Urinary bladder (tissue), 3 donors: ENCODE measurements at regions not wholly inside any gene's neighbourhood (a gene's known extent, or its start where the extent isn't known, plus 50 kb on each side); places are given as distances from the start of the nearest gene placed in this dataset.

Experiments
- DNase-seq: peaks from one replicate; pipeline ENCODE4 v3.0.0-alpha.2; 2015; ENCODE audit errors: extremely low spot score
- H3K27ac ChIP-seq: one replicate; pipeline ENCODE4 v1.5.1; 2013; ENCODE audit warnings: low read depth, mild to moderate bottlenecking, moderate library complexity
- H3K36me3 ChIP-seq: one replicate; pipeline ENCODE4 v1.6.1; 2013; ENCODE audit warnings: mild to moderate bottlenecking, moderate library complexity; ENCODE audit not compliant: insufficient read depth
- H3K4me1 ChIP-seq: one replicate; pipeline ENCODE4 v1.6.1; 2013; ENCODE audit warnings: mild to moderate bottlenecking, moderate library complexity; ENCODE audit not compliant: insufficient read depth
- H3K4me3 ChIP-seq: one replicate; pipeline ENCODE4 v1.5.1; 2013; ENCODE audit warnings: low read depth, low read length
- WGBS: extraction: QIAGEN DNeasy Blood & Tissue Kit; methylation state at CpG from one replicate; pipeline ENCODE4 v1.1.7; 2013; 5-methylcytosine and 5-hydroxymethylcytosine counted together
- donor health status: healthy with polysubstance abuse.
- donor health status: healthy.

- H3K4me1 ChIP-seq = no peaks in the 10 kb centered on the region
- no peak overlapping the region for H3K27ac ChIP-seq
- WGBS = 88% methylated on average over 5 of the region's 5 CpGs
- no peaks in the 10 kb centered on the region for H3K36me3 ChIP-seq
- H3K4me3 ChIP-seq = no peak overlapping the region
- no peak for DNase-seq
Observed at GRCh38 chr5:54854883-54855581, 130.4 kb downstream of the ESM1 start.

- 50% methylated on average over 3 of the region's 3 CpGs for WGBS
- Histone ChIP-seq H3K4me1 (no peaks in the 10 kb centered on the region), H3K4me3 (no peak overlapping the region), H3K27ac (no peak overlapping the region), H3K36me3 (no peaks in the 10 kb centered on the region)
- no peak for DNase-seq
Observed at GRCh38 chr5:54852007-54852406, 133.4 kb downstream of the ESM1 start.

GRCh38 chr5:54851449-54851848 lies 133.9 kb downstream of the ESM1 start:
- Histone ChIP-seq H3K4me3 (no peak overlapping the region), H3K27ac (no peak overlapping the region), H3K36me3 (no peaks in the 10 kb centered on the region), H3K4me1 (no peaks in the 10 kb centered on the region)
- WGBS = 69% methylated on average over 4 of the region's 4 CpGs
- no peak for DNase-seq

GRCh38 chr5:54848581-54848980 lies 136.8 kb downstream of the ESM1 start:
- 77% methylated on average over 5 of the region's 5 CpGs for WGBS
- no peak overlapping the region for H3K4me3 ChIP-seq
- H3K36me3 ChIP-seq = no peaks in the 10 kb centered on the region
- H3K27ac ChIP-seq = no peak overlapping the region
- no peaks in the 10 kb centered on the region for H3K4me1 ChIP-seq
- DNase-seq = no peak

- WGBS = 57% methylated on average over 3 of the region's 3 CpGs
Observed at GRCh38 chr5:54845567-54845941, 139.8 kb downstream of the ESM1 start.

GRCh38 chr5:54844905-54845566 lies 140.4 kb downstream of the ESM1 start:
- H3K36me3 ChIP-seq = no peaks in the 10 kb centered on the region
- 27% methylated on average over 6 of the region's 6 CpGs for WGBS
- no peak overlapping the region for H3K27ac ChIP-seq
- DNase-seq = no peak
- H3K4me3 ChIP-seq = no peak overlapping the region
- H3K4me1 ChIP-seq = no peaks in the 10 kb centered on the region

More at GRCh38 chr5:54845567-54845941, 139.8 kb downstream of the ESM1 start:
- Histone ChIP-seq H3K27ac (no peak overlapping the region), H3K36me3 (no peaks in the 10 kb centered on the region), H3K4me1 (no peaks in the 10 kb centered on the region), H3K4me3 (no peak overlapping the region)
- no peak for DNase-seq

- H3K4me1 ChIP-seq = no peaks in the 10 kb centered on the region
- no peak overlapping the region for H3K27ac ChIP-seq
- no peak overlapping the region for H3K4me3 ChIP-seq
- H3K36me3 ChIP-seq = no peaks in the 10 kb centered on the region
- 75% methylated on average over 4 of the region's 4 CpGs for WGBS
- no peak for DNase-seq
Observed at GRCh38 chr5:54844266-54844665, 141.1 kb downstream of the ESM1 start.

- no peak for DNase-seq
- WGBS = 98% methylated on average over 1 of the region's 1 CpG
- H3K36me3 ChIP-seq = no peaks in the 10 kb centered on the region
- no peaks in the 10 kb centered on the region for H3K4me1 ChIP-seq
- no peak overlapping the region for H3K27ac ChIP-seq
- no peak overlapping the region for H3K4me3 ChIP-seq
Observed at GRCh38 chr5:54841481-54841880, 143.9 kb downstream of the ESM1 start.

- H3K27ac ChIP-seq = no peak overlapping the region
- 91% methylated on average over 1 of the region's 1 CpG for WGBS
- H3K4me1 ChIP-seq = no peaks in the 10 kb centered on the region
- no peaks in the 10 kb centered on the region for H3K36me3 ChIP-seq
- DNase-seq = no peak
- no peak overlapping the region for H3K4me3 ChIP-seq
Observed at GRCh38 chr5:54838843-54839242, 146.6 kb downstream of the ESM1 start.

GRCh38 chr5:54837981-54838380 lies 147.4 kb downstream of the ESM1 start:
- Histone ChIP-seq H3K27ac (no peak overlapping the region), H3K4me1 (no peaks in the 10 kb centered on the region), H3K4me3 (no peak overlapping the region), H3K36me3 (no peaks in the 10 kb centered on the region)
- WGBS = 79% methylated on average over 6 of the region's 6 CpGs
- DNase-seq = no peak

GRCh38 chr5:54837093-54837492 lies 148.3 kb downstream of the ESM1 start:
- 53% methylated on average over 7 of the region's 7 CpGs for WGBS
- no peak overlapping the region for H3K4me3 ChIP-seq
- DNase-seq = no peak
- no peaks in the 10 kb centered on the region for H3K4me1 ChIP-seq
- H3K27ac ChIP-seq = no peak overlapping the region
- no peaks in the 10 kb centered on the region for H3K36me3 ChIP-seq

- DNase-seq = no peak
- Histone ChIP-seq H3K27ac (no peak overlapping the region), H3K36me3 (no peaks in the 10 kb centered on the region), H3K4me1 (no peaks in the 10 kb centered on the region), H3K4me3 (no peak overlapping the region)
- WGBS = 69% methylated on average over 2 of the region's 2 CpGs
Observed at GRCh38 chr5:54835647-54836046, 149.7 kb downstream of the ESM1 start.

- DNase-seq = no peak
- H3K4me3 ChIP-seq = no peak overlapping the region
- 82% methylated on average over 9 of the region's 9 CpGs for WGBS
Observed at GRCh38 chr5:54834121-54834842, 151.1 kb downstream of the ESM1 start.

GRCh38 chr5:54833590-54833989 lies 151.8 kb downstream of the ESM1 start:
- Histone ChIP-seq H3K4me3 (no peak overlapping the region), H3K36me3 (no peaks in the 10 kb centered on the region), H3K4me1 (no peaks in the 10 kb centered on the region), H3K27ac (no peak overlapping the region)
- no peak for DNase-seq
- 95% methylated on average over 3 of the region's 3 CpGs for WGBS

More at GRCh38 chr5:54834121-54834842, 151.1 kb downstream of the ESM1 start:
- Histone ChIP-seq H3K4me1 (no peaks in the 10 kb centered on the region), H3K27ac (no peak overlapping the region), H3K36me3 (no peaks in the 10 kb centered on the region)
